ENCODE measurements at regions not wholly inside any gene's neighbourhood (a gene's known extent, or its start where the extent isn't known, plus 50 kb on each side); places are given as distances from the start of the nearest gene placed in this dataset.

- TF ChIP-seq CTCF (IDR thresholded peaks at IDR 0.05; ENCODE audit: low read depth, low read length) = no peak
- TF ChIP-seq MAX (IDR thresholded peaks at IDR 0.05; ENCODE audit: low read depth, low read length) = no peak
Measured at GRCh38 chr20:19072988-19073387, 139.5 kb upstream of the SLC24A3 start.

Measured in NB4 (cell line).